Neural crest cell (in vitro differentiated cells): ENCODE measurements at regions not wholly inside any gene's neighbourhood (a gene's known extent, or its start where the extent isn't known, plus 50 kb on each side); places are given as distances from the start of the nearest gene placed in this dataset.

Source experiments
- DNase-seq: peaks from one replicate; pipeline ENCODE4 v3.0.0; 2021; ENCODE audit warnings: low read depth, mixed read lengths, low spot score
- H3K27ac Mint-ChIP-seq: one replicate; pipeline ENCODE4 v1.8.0; 2021; ENCODE audit warnings: mild to moderate bottlenecking, mixed read lengths; ENCODE audit not compliant: unreplicated experiment
- H3K27me3 Mint-ChIP-seq: 2 replicates; pipeline ENCODE4 v1.8.0; 2021; ENCODE audit warnings: low read depth, mild to moderate bottlenecking, mixed read lengths
- H3K36me3 Mint-ChIP-seq: 2 replicates; pipeline ENCODE4 v1.8.0; 2021; ENCODE audit warnings: low read depth, mild to moderate bottlenecking, mixed read lengths
- H3K4me1 Mint-ChIP-seq: 2 replicates; pipeline ENCODE4 v1.8.0; 2021; ENCODE audit warnings: mixed read lengths
- H3K4me3 Mint-ChIP-seq: one replicate; pipeline ENCODE4 v1.8.0; 2021; ENCODE audit warnings: mild to moderate bottlenecking, mixed read lengths
- H3K9me3 Mint-ChIP-seq: 2 replicates; pipeline ENCODE4 v1.8.0; 2021; ENCODE audit warnings: mixed read lengths
- CTCF ChIP-seq: fragments of 200-600 bp; sonication (generic); conservative IDR thresholded peaks from 2 replicates; pipeline ENCODE4 v1.5.0; 2021; ENCODE audit warnings: antibody characterized with exemption, mild to moderate bottlenecking

- Mint-ChIP-seq H3K27me3 (peaks cover 3% of the 10 kb centered on the region), H3K27ac (no peak overlapping the region), H3K4me3 (no peak overlapping the region), H3K36me3 (no peaks in the 10 kb centered on the region), H3K4me1 (peaks cover 10% of the 10 kb centered on the region), H3K9me3 (no peaks in the 10 kb centered on the region)
- no peak for TF ChIP-seq CTCF
- DNase-seq = no peak
Observed at GRCh38 chr15:47959617-47960413, 161.0 kb upstream of the SLC24A5 start.

GRCh38 chr15:47961401-47962090 is 159.2 kb upstream of the SLC24A5 start:
- H3K9me3 Mint-ChIP-seq = no peaks in the 10 kb centered on the region
- H3K4me1 Mint-ChIP-seq = peaks cover 18% of the 10 kb centered on the region
- DNase-seq = no peak
- H3K36me3 Mint-ChIP-seq = no peaks in the 10 kb centered on the region
- H3K27me3 Mint-ChIP-seq = no peaks in the 10 kb centered on the region
- no peak overlapping the region for H3K4me3 Mint-ChIP-seq
- no peak overlapping the region for H3K27ac Mint-ChIP-seq
- no peak for TF ChIP-seq CTCF

- no peak for DNase-seq
- Mint-ChIP-seq H3K27me3 (no peaks in the 10 kb centered on the region), H3K36me3 (no peaks in the 10 kb centered on the region), H3K4me3 (no peak overlapping the region), H3K4me1 (peaks cover 18% of the 10 kb centered on the region), H3K27ac (no peak overlapping the region), H3K9me3 (no peaks in the 10 kb centered on the region)
- TF ChIP-seq CTCF = no peak
Observed at GRCh38 chr15:47963265-47963664, 157.5 kb upstream of the SLC24A5 start.

- Mint-ChIP-seq H3K4me3 (no peak overlapping the region), H3K4me1 (peaks cover 18% of the 10 kb centered on the region), H3K27me3 (no peaks in the 10 kb centered on the region), H3K27ac (no peak overlapping the region), H3K36me3 (no peaks in the 10 kb centered on the region), H3K9me3 (no peaks in the 10 kb centered on the region)
- TF ChIP-seq CTCF = no peak
- DNase-seq = no peak
Observed at GRCh38 chr15:47964229-47964628, 156.6 kb upstream of the SLC24A5 start.

GRCh38 chr15:47965297-47965696 is 155.5 kb upstream of the SLC24A5 start:
- Mint-ChIP-seq H3K4me1 (peaks cover 13% of the 10 kb centered on the region), H3K27me3 (no peaks in the 10 kb centered on the region), H3K36me3 (no peaks in the 10 kb centered on the region), H3K4me3 (no peak overlapping the region), H3K27ac (no peak overlapping the region), H3K9me3 (no peaks in the 10 kb centered on the region)
- DNase-seq = no peak
- no peak for TF ChIP-seq CTCF
